BLaER1 (cell line): ENCODE measurements at regions not wholly inside any gene's neighbourhood (a gene's known extent, or its start where the extent isn't known, plus 50 kb on each side); places are given as distances from the start of the nearest gene placed in this dataset.

Source experiments
- H3K27ac ChIP-seq: shearing (Covaris generic); formaldehyde crosslinking; 2 replicates; pipeline ENCODE4 v1.8.1; 2022
- H3K27me3 ChIP-seq: shearing (Covaris generic); formaldehyde crosslinking; 2 replicates; pipeline ENCODE4 v1.8.1; 2022
- H3K36me3 ChIP-seq: shearing (Covaris generic); formaldehyde crosslinking; 2 replicates; pipeline ENCODE4 v1.8.1; 2022
- H3K4me1 ChIP-seq: shearing (Covaris generic); formaldehyde crosslinking; 2 replicates; pipeline ENCODE4 v1.8.1; 2022
- H3K4me2 ChIP-seq: shearing (Covaris generic); formaldehyde crosslinking; 2 replicates; pipeline ENCODE4 v1.8.1; 2022
- H3K4me3 ChIP-seq: shearing (Covaris generic); formaldehyde crosslinking; 2 replicates; pipeline ENCODE4 v1.8.1; 2022
- H3K9ac ChIP-seq: shearing (Covaris generic); formaldehyde crosslinking; 2 replicates; pipeline ENCODE4 v1.8.1; 2022
- H3K9me3 ChIP-seq: shearing (Covaris generic); formaldehyde crosslinking; 2 replicates; pipeline ENCODE4 v1.8.1; 2022
- H4K20me1 ChIP-seq: shearing (Covaris generic); formaldehyde crosslinking; 2 replicates; pipeline ENCODE4 v1.8.1; 2022
- Cebpa-rat ChIP-seq: shearing (Covaris generic); IDR thresholded peaks from 2 replicates; pipeline ENCODE4 v1.8.1; 2022

- H3K9me3 ChIP-seq, result no peaks in the 10 kb centered on the region
- H3K4me3 ChIP-seq, result no peak overlapping the region
- no peaks in the 10 kb centered on the region for H4K20me1 ChIP-seq
- no peak for TF ChIP-seq Cebpa-rat
- H3K9ac ChIP-seq, result no peak overlapping the region
- H3K4me1 ChIP-seq, result no peaks in the 10 kb centered on the region
- no peak overlapping the region for H3K27ac ChIP-seq
- peaks cover 64% of the 10 kb centered on the region for H3K36me3 ChIP-seq
- no peaks in the 10 kb centered on the region for H3K27me3 ChIP-seq
- H3K4me2 ChIP-seq, result no peak overlapping the region
Observed at GRCh38 chr22:26732284-26732683, 74.9 kb downstream of the MIAT start.

GRCh38 chr22:26734339-26735018, 77.1 kb downstream of the MIAT start:
- Histone ChIP-seq H3K9ac (no peak overlapping the region), H3K27me3 (no peaks in the 10 kb centered on the region), H3K27ac (no peak overlapping the region), H3K9me3 (no peaks in the 10 kb centered on the region), H3K4me3 (no peak overlapping the region), H4K20me1 (no peaks in the 10 kb centered on the region), H3K36me3 (peaks cover 54% of the 10 kb centered on the region), H3K4me2 (no peak overlapping the region), H3K4me1 (no peaks in the 10 kb centered on the region)
- no peak for TF ChIP-seq Cebpa-rat

- H3K9me3 ChIP-seq, result no peaks in the 10 kb centered on the region
- H3K4me3 ChIP-seq, result no peak overlapping the region
- H3K9ac ChIP-seq, result no peak overlapping the region
Observed at GRCh38 chr22:26735019-26735409, 77.6 kb downstream of the MIAT start.

GRCh38 chr22:26737262-26737661, 79.9 kb downstream of the MIAT start:
- no peak overlapping the region for H3K27ac ChIP-seq
- H3K4me2 ChIP-seq, result no peak overlapping the region
- peaks cover 49% of the 10 kb centered on the region for H3K36me3 ChIP-seq
- no peak for TF ChIP-seq Cebpa-rat
- no peaks in the 10 kb centered on the region for H3K27me3 ChIP-seq
- no peaks in the 10 kb centered on the region; the same call in 1 of the 2 replicates for H4K20me1 ChIP-seq
- H3K9me3 ChIP-seq, result no peaks in the 10 kb centered on the region
- no peak overlapping the region for H3K9ac ChIP-seq
- H3K4me3 ChIP-seq, result no peak overlapping the region
- H3K4me1 ChIP-seq, result no peaks in the 10 kb centered on the region

More at GRCh38 chr22:26735019-26735409, 77.6 kb downstream of the MIAT start:
- Histone ChIP-seq H3K4me1 (no peaks in the 10 kb centered on the region), H3K27me3 (no peaks in the 10 kb centered on the region), H3K27ac (no peak overlapping the region), H4K20me1 (no peaks in the 10 kb centered on the region), H3K4me2 (no peak overlapping the region), H3K36me3 (peaks cover 49% of the 10 kb centered on the region)
- no peak for TF ChIP-seq Cebpa-rat

GRCh38 chr22:26740253-26740652, 82.9 kb downstream of the MIAT start:
- no peak overlapping the region for H3K9ac ChIP-seq
- no peaks in the 10 kb centered on the region for H3K27me3 ChIP-seq
- no peaks in the 10 kb centered on the region; the same call in 1 of the 2 replicates for H4K20me1 ChIP-seq
- H3K4me3 ChIP-seq, result no peak overlapping the region
- no peak overlapping the region for H3K27ac ChIP-seq
- H3K4me2 ChIP-seq, result no peak overlapping the region
- no peaks in the 10 kb centered on the region for H3K4me1 ChIP-seq
- TF ChIP-seq Cebpa-rat, result no peak
- peaks cover 41% of the 10 kb centered on the region for H3K36me3 ChIP-seq
- H3K9me3 ChIP-seq, result 0 out of 2 replicates have a peak, but pooled peaks cover 5% of the 10 kb centered on the region

GRCh38 chr22:26743149-26743548, 85.8 kb downstream of the MIAT start:
- H4K20me1 ChIP-seq, result no peaks in the 10 kb centered on the region; the same call in 1 of the 2 replicates
- no peaks in the 10 kb centered on the region for H3K27me3 ChIP-seq
- no peaks in the 10 kb centered on the region for H3K4me1 ChIP-seq
- peaks cover 28% of the 10 kb centered on the region for H3K36me3 ChIP-seq
- no peak overlapping the region for H3K9ac ChIP-seq
- no peak overlapping the region for H3K4me3 ChIP-seq
- no peak overlapping the region for H3K4me2 ChIP-seq
- no peak for TF ChIP-seq Cebpa-rat
- no peak overlapping the region for H3K27ac ChIP-seq
- H3K9me3 ChIP-seq, result 0 out of 2 replicates have a peak, but pooled peaks cover 5% of the 10 kb centered on the region

GRCh38 chr22:26744892-26745808, 87.8 kb downstream of the MIAT start:
- peaks cover 28% of the 10 kb centered on the region for H3K36me3 ChIP-seq
- no peak for TF ChIP-seq Cebpa-rat
- no peaks in the 10 kb centered on the region for H3K4me1 ChIP-seq
- H4K20me1 ChIP-seq, result peaks cover 7% of the 10 kb centered on the region; the same call in 1 of the 2 replicates
- 0 out of 2 replicates have a peak, but pooled peaks cover 5% of the 10 kb centered on the region for H3K9me3 ChIP-seq
- no peaks in the 10 kb centered on the region for H3K27me3 ChIP-seq
- no peak overlapping the region for H3K4me3 ChIP-seq
- no peak overlapping the region for H3K4me2 ChIP-seq
- H3K9ac ChIP-seq, result no peak overlapping the region
- no peak overlapping the region for H3K27ac ChIP-seq

- H3K9me3 ChIP-seq, result 0 out of 2 replicates have a peak, but pooled peaks cover 5% of the 10 kb centered on the region
- TF ChIP-seq Cebpa-rat, result no peak
- peaks cover 22% of the 10 kb centered on the region for H3K36me3 ChIP-seq
- H3K4me2 ChIP-seq, result no peak overlapping the region
- H3K4me1 ChIP-seq, result peaks cover 6% of the 10 kb centered on the region
- no peak overlapping the region for H3K27ac ChIP-seq
- H3K9ac ChIP-seq, result no peak overlapping the region
- peaks cover 7% of the 10 kb centered on the region; the same call in 1 of the 2 replicates for H4K20me1 ChIP-seq
- H3K27me3 ChIP-seq, result no peaks in the 10 kb centered on the region
- no peak overlapping the region for H3K4me3 ChIP-seq
Observed at GRCh38 chr22:26746311-26746710, 88.9 kb downstream of the MIAT start.

GRCh38 chr22:26748845-26749244, 91.5 kb downstream of the MIAT start:
- no peaks in the 10 kb centered on the region for H3K36me3 ChIP-seq
- no peak overlapping the region for H3K27ac ChIP-seq
- no peaks in the 10 kb centered on the region for H3K9me3 ChIP-seq
- TF ChIP-seq Cebpa-rat, result no peak
- no peak overlapping the region for H3K9ac ChIP-seq
- peaks cover 10% of the 10 kb centered on the region for H3K4me1 ChIP-seq
- H3K4me3 ChIP-seq, result no peak overlapping the region
- H3K4me2 ChIP-seq, result no peak overlapping the region
- peaks cover 19% of the 10 kb centered on the region; the same call in 1 of the 2 replicates for H4K20me1 ChIP-seq
- no peaks in the 10 kb centered on the region for H3K27me3 ChIP-seq

GRCh38 chr22:26751217-26751616, 93.8 kb downstream of the MIAT start:
- Histone ChIP-seq H3K36me3 (peaks cover 2% of the 10 kb centered on the region; the same call in 1 of the 2 replicates), H3K9ac (no peak overlapping the region), H3K27ac (no peak overlapping the region), H3K4me3 (no peak overlapping the region), H4K20me1 (peaks cover 19% of the 10 kb centered on the region; the same call in 1 of the 2 replicates), H3K4me2 (peak overlapping the region; percentile 16), H3K27me3 (no peaks in the 10 kb centered on the region), H3K9me3 (peaks cover 2% of the 10 kb centered on the region; the same call in 1 of the 2 replicates), H3K4me1 (peaks cover 10% of the 10 kb centered on the region)
- TF ChIP-seq Cebpa-rat, result no peak
